Stomach (tissue), 4 donors: ENCODE measurements at regions not wholly inside any gene's neighbourhood (a gene's known extent, or its start where the extent isn't known, plus 50 kb on each side); places are given as distances from the start of the nearest gene placed in this dataset.
"Not testable (repeated sequence)": the region's sequence is repeated elsewhere in the genome, so short reads cannot be mapped to it uniquely, and the experiment has no call there.

Experiments
- CTCF ChIP-seq, 7 experiments: fragments of 450-650 bp in 4 of 7; fragments of 200-600 bp in 3 of 7; sonication (generic) in 3 of 7; IDR thresholded peaks; one replicate each; pipeline ENCODE4 v1.5.1; 2016 to 2019; ENCODE audit warnings: antibody characterized with exemption in 7 of 7, control low read depth in 2 of 7, mild to moderate bottlenecking in 1 of 7
- EP300 ChIP-seq: sonication (generic); formaldehyde crosslinking; IDR thresholded peaks from one replicate; pipeline ENCODE4 v1.6.1; 2017; ENCODE audit warnings: antibody characterized with exemption
- POLR2A ChIP-seq, 4 donors: fragments of 450-650 bp; IDR thresholded peaks; one replicate each; pipeline ENCODE4 v1.6.1; 2016; ENCODE audit warnings: antibody characterized with exemption in 4 of 4, control low read depth in 2 of 4, mild to moderate bottlenecking in 1 of 4, moderate library complexity in 1 of 4

DNA sequence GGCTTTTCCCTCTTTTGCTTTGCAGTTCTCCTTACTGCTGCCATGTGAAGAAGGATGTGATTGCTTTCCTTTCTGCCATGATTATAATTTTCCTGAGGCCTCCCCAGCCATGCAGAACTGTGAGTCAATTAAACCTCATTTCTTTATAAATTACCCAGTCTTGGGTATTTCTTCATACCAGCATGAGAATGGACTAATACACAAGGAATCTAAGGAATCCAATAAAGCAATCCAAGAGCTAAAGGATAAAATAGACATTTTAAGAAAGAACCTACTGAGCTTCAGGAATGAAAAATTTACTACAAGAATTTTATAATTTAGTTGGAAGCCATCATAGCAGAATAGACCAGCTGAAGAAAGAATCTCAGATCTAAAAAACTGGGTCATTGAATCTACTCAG lies 808.3 kb downstream of the SLITRK1 start:
- not testable (repeated sequence) for TF ChIP-seq EP300; CTCF (IDR thresholded peaks at IDR 0.05); POLR2A (IDR thresholded peaks at IDR 0.05)
